ENCODE measurements at regions not wholly inside any gene's neighbourhood (a gene's known extent, or its start where the extent isn't known, plus 50 kb on each side); places are given as distances from the start of the nearest gene placed in this dataset.
"Not testable (repeated sequence)": the region's sequence is repeated elsewhere in the genome, so short reads cannot be mapped to it uniquely, and the experiment has no call there.

GRCh38 chr1:143553627-143554026, 418.2 kb downstream of the FAM72C start:
- Histone ChIP-seq H3F3A (ENCODE audit: insufficient read depth, low read length) (no peaks in the 10 kb centered on the region), H3K79me2 (ENCODE audit: insufficient read depth, low read length) (no peaks in the 10 kb centered on the region), H3K4me2 (ENCODE audit: low read length) (no peak overlapping the region), H3K27ac (ENCODE audit: low read depth, low read length, poor library complexity, severe bottlenecking) (no peak overlapping the region), H4K20me1 (ENCODE audit: insufficient read depth, low read length) (no peaks in the 10 kb centered on the region), H3K9me2 (ENCODE audit: low read depth, low read length) (no peaks in the 10 kb centered on the region), H3K9me3 (ENCODE audit: low read length) (no peaks in the 10 kb centered on the region), H2AFZ (ENCODE audit: low read length) (no peak overlapping the region), H3K4me1 (ENCODE audit: insufficient read depth, low read length, severe bottlenecking) (no peaks in the 10 kb centered on the region), H3K36me3 (ENCODE audit: insufficient read depth, low read length) (no peaks in the 10 kb centered on the region), H3K4me3 (ENCODE audit: low read depth, low read length, poor library complexity, severe bottlenecking) (no peak overlapping the region), H3K27me3 (ENCODE audit: insufficient read depth, low read length) (no peaks in the 10 kb centered on the region), H3K9ac (ENCODE audit: low read length) (no peak overlapping the region)
- TF ChIP-seq CTCF (IDR thresholded peaks at IDR 0.05; ENCODE audit: low read length) (no peak), EZH2 (IDR thresholded peaks at IDR 0.05; ENCODE audit: borderline replicate concordance, low read length) (no peak)

- not testable (repeated sequence) for H3K27ac ChIP-seq (ENCODE audit: low read depth, low read length, poor library complexity, severe bottlenecking); H2AFZ ChIP-seq (ENCODE audit: low read length); H3K4me3 ChIP-seq (ENCODE audit: low read depth, low read length, poor library complexity, severe bottlenecking); H3K4me2 ChIP-seq (ENCODE audit: low read length); H3K36me3 ChIP-seq (ENCODE audit: insufficient read depth, low read length); H3K9me3 ChIP-seq (ENCODE audit: low read length); H3K9me2 ChIP-seq (ENCODE audit: low read depth, low read length); H3F3A ChIP-seq (ENCODE audit: insufficient read depth, low read length); H3K9ac ChIP-seq (ENCODE audit: low read length); H3K79me2 ChIP-seq (ENCODE audit: insufficient read depth, low read length); H3K4me1 ChIP-seq (ENCODE audit: insufficient read depth, low read length, severe bottlenecking); H4K20me1 ChIP-seq (ENCODE audit: insufficient read depth, low read length); H3K27me3 ChIP-seq (ENCODE audit: insufficient read depth, low read length)
Measured at GRCh38 chr1:143504703-143505102, 467.1 kb downstream of the FAM72C start.

- not testable (repeated sequence) for H3K4me3 ChIP-seq (ENCODE audit: low read depth, low read length, poor library complexity, severe bottlenecking); H3K9me3 ChIP-seq (ENCODE audit: low read length); H3K36me3 ChIP-seq (ENCODE audit: insufficient read depth, low read length); H3K27ac ChIP-seq (ENCODE audit: low read depth, low read length, poor library complexity, severe bottlenecking); H3K4me2 ChIP-seq (ENCODE audit: low read length); H3F3A ChIP-seq (ENCODE audit: insufficient read depth, low read length); H4K20me1 ChIP-seq (ENCODE audit: insufficient read depth, low read length); H3K9ac ChIP-seq (ENCODE audit: low read length); H3K9me2 ChIP-seq (ENCODE audit: low read depth, low read length); H2AFZ ChIP-seq (ENCODE audit: low read length); H3K27me3 ChIP-seq (ENCODE audit: insufficient read depth, low read length); H3K79me2 ChIP-seq (ENCODE audit: insufficient read depth, low read length); H3K4me1 ChIP-seq (ENCODE audit: insufficient read depth, low read length, severe bottlenecking)
Measured at GRCh38 chr1:143504080-143504479, 467.7 kb downstream of the FAM72C start.

GRCh38 chr1:143503048-143503447, 468.7 kb downstream of the FAM72C start:
- H2AFZ ChIP-seq (ENCODE audit: low read length); H3K9me2 ChIP-seq (ENCODE audit: low read depth, low read length); H4K20me1 ChIP-seq (ENCODE audit: insufficient read depth, low read length); H3K4me3 ChIP-seq (ENCODE audit: low read depth, low read length, poor library complexity, severe bottlenecking); H3F3A ChIP-seq (ENCODE audit: insufficient read depth, low read length); H3K36me3 ChIP-seq (ENCODE audit: insufficient read depth, low read length); H3K9me3 ChIP-seq (ENCODE audit: low read length); H3K9ac ChIP-seq (ENCODE audit: low read length); H3K4me1 ChIP-seq (ENCODE audit: insufficient read depth, low read length, severe bottlenecking); H3K79me2 ChIP-seq (ENCODE audit: insufficient read depth, low read length); H3K4me2 ChIP-seq (ENCODE audit: low read length); H3K27me3 ChIP-seq (ENCODE audit: insufficient read depth, low read length); H3K27ac ChIP-seq (ENCODE audit: low read depth, low read length, poor library complexity, severe bottlenecking): not testable (repeated sequence)

GRCh38 chr1:143502038-143502437, 469.7 kb downstream of the FAM72C start:
- not testable (repeated sequence) for H2AFZ ChIP-seq (ENCODE audit: low read length); H3K4me1 ChIP-seq (ENCODE audit: insufficient read depth, low read length, severe bottlenecking); H3K36me3 ChIP-seq (ENCODE audit: insufficient read depth, low read length); H3K79me2 ChIP-seq (ENCODE audit: insufficient read depth, low read length); H3F3A ChIP-seq (ENCODE audit: insufficient read depth, low read length); H3K9me2 ChIP-seq (ENCODE audit: low read depth, low read length); H3K4me2 ChIP-seq (ENCODE audit: low read length); H3K4me3 ChIP-seq (ENCODE audit: low read depth, low read length, poor library complexity, severe bottlenecking); H3K9ac ChIP-seq (ENCODE audit: low read length); H4K20me1 ChIP-seq (ENCODE audit: insufficient read depth, low read length); H3K9me3 ChIP-seq (ENCODE audit: low read length); H3K27me3 ChIP-seq (ENCODE audit: insufficient read depth, low read length); H3K27ac ChIP-seq (ENCODE audit: low read depth, low read length, poor library complexity, severe bottlenecking)

- H3K4me3 ChIP-seq (ENCODE audit: low read depth, low read length, poor library complexity, severe bottlenecking) = peak overlapping the region; percentile 47
- H3K9me2 ChIP-seq (ENCODE audit: low read depth, low read length); H4K20me1 ChIP-seq (ENCODE audit: insufficient read depth, low read length): not testable (repeated sequence)
Measured at GRCh38 chr1:143498059-143498749, 473.6 kb downstream of the FAM72C start.

More at GRCh38 chr1:143498059-143498749, 473.6 kb downstream of the FAM72C start:
- H3K9ac ChIP-seq (ENCODE audit: low read length); H3K27ac ChIP-seq (ENCODE audit: low read depth, low read length, poor library complexity, severe bottlenecking); H2AFZ ChIP-seq (ENCODE audit: low read length); H3K9me3 ChIP-seq (ENCODE audit: low read length); H3F3A ChIP-seq (ENCODE audit: insufficient read depth, low read length); H3K36me3 ChIP-seq (ENCODE audit: insufficient read depth, low read length); H3K79me2 ChIP-seq (ENCODE audit: insufficient read depth, low read length); H3K27me3 ChIP-seq (ENCODE audit: insufficient read depth, low read length); H3K4me1 ChIP-seq (ENCODE audit: insufficient read depth, low read length, severe bottlenecking): not testable (repeated sequence)
- H3K4me2 ChIP-seq (ENCODE audit: low read length) = peak overlapping the region; percentile 34; the same call in 1 of the 2 replicates

Data from OCI-LY1 (cell line).